Esophagus squamous epithelium (tissue), 4 donors: ENCODE measurements at regions not wholly inside any gene's neighbourhood (a gene's known extent, or its start where the extent isn't known, plus 50 kb on each side); places are given as distances from the start of the nearest gene placed in this dataset.

Source experiments
- CTCF ChIP-seq, 6 experiments: fragments of 450-650 bp in 4 of 6; fragments of 200-600 bp in 2 of 6; sonication (generic) in 2 of 6; IDR thresholded peaks; one replicate each; pipeline ENCODE4 v1.5.1; 2016 to 2019; ENCODE audit warnings: antibody characterized with exemption in 6 of 6, mild to moderate bottlenecking in 4 of 6, moderate library complexity in 4 of 6
- POLR2A ChIP-seq, 4 donors: fragments of 450-650 bp; IDR thresholded peaks; one replicate each; pipeline ENCODE4 v1.6.1; 2017; ENCODE audit warnings: antibody characterized with exemption in 4 of 4, mild to moderate bottlenecking in 4 of 4, moderate library complexity in 3 of 4

DNA sequence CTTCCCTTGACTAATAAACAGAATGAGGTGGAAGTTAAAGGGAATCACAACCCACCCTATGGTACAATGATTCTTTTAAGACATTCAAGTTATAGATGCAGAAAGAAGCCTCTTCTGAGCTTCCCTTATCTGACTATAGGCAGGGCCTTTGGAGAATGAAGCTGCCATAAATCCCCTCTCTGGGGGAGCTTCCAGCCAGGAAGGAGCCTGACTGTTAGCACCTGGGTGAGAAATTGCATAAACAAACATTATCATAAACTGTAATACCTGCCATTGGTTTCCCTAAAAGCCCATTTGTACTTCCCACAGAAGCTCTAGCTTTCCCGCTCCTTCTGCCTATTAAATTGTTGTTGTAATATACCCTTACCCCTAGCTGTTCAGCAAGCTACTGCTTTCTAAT, 81.3 kb upstream of the RESF1 start:
- TF ChIP-seq POLR2A (IDR thresholded peaks at IDR 0.05), result no peak
- TF ChIP-seq CTCF (IDR thresholded peaks at IDR 0.05), result no peak
